NCI-H1092 (cell line): ENCODE measurements at regions not wholly inside any gene's neighbourhood (a gene's known extent, or its start where the extent isn't known, plus 50 kb on each side); places are given as distances from the start of the nearest gene placed in this dataset.

Experiments used
- DNase-seq: peaks from one replicate; lab custom pipeline; 2025; lab: John Stamatoyannopoulos, UW

- no peak for DNase-seq
These were observed 113.5 kb upstream of the C10orf90 start for GRCh38 chr10:126783806-126784557.

- no peak for DNase-seq
These were observed 116.7 kb upstream of the C10orf90 start for GRCh38 chr10:126787201-126787600.

GRCh38 chr10:126795318-126795717 is 109.9 kb upstream of the DOCK1 start:
- DNase-seq: no peak

GRCh38 chr10:126798649-126799048 is 106.6 kb upstream of the DOCK1 start:
- DNase-seq: no peak

GRCh38 chr10:126803394-126803793 is 101.8 kb upstream of the DOCK1 start:
- DNase-seq: no peak

GRCh38 chr10:126804396-126804795 is 100.8 kb upstream of the DOCK1 start:
- DNase-seq: no peak

GRCh38 chr10:126806498-126806897 is 98.7 kb upstream of the DOCK1 start:
- no peak for DNase-seq

- DNase-seq: no peak
These were observed 98.1 kb upstream of the DOCK1 start for GRCh38 chr10:126806991-126807702.

- DNase-seq: no peak
These were observed 97.1 kb upstream of the DOCK1 start for GRCh38 chr10:126808103-126808502.

- DNase-seq: no peak
These were observed 91.8 kb upstream of the DOCK1 start for GRCh38 chr10:126813432-126813831.

- no peak for DNase-seq
These were observed 71.7 kb upstream of the DOCK1 start for GRCh38 chr10:126833542-126833941.

GRCh38 chr10:126836009-126836408 is 69.2 kb upstream of the DOCK1 start:
- DNase-seq: no peak

GRCh38 chr10:126838316-126838715 is 66.9 kb upstream of the DOCK1 start:
- DNase-seq: peak; percentile 20

GRCh38 chr10:126839094-126839761 is 66.0 kb upstream of the DOCK1 start:
- DNase-seq: peak; percentile 77

- DNase-seq: no peak
These were observed 64.6 kb upstream of the DOCK1 start for GRCh38 chr10:126840576-126841135.

- no peak for DNase-seq
These were observed 63.8 kb upstream of the DOCK1 start for GRCh38 chr10:126841341-126841895.

GRCh38 chr10:126842356-126842755 is 62.9 kb upstream of the DOCK1 start:
- DNase-seq: no peak

GRCh38 chr10:126842836-126843235 is 62.4 kb upstream of the DOCK1 start:
- no peak for DNase-seq

- DNase-seq: no peak
These were observed 61.8 kb upstream of the DOCK1 start for GRCh38 chr10:126843299-126843934.

GRCh38 chr10:126844406-126844805 is 60.8 kb upstream of the DOCK1 start:
- no peak for DNase-seq

- no peak for DNase-seq
These were observed 58.8 kb upstream of the DOCK1 start for GRCh38 chr10:126846469-126846868.

- no peak for DNase-seq
These were observed 58.3 kb upstream of the DOCK1 start for GRCh38 chr10:126846959-126847358.
